ENCODE measurements at regions not wholly inside any gene's neighbourhood (a gene's known extent, or its start where the extent isn't known, plus 50 kb on each side); places are given as distances from the start of the nearest gene placed in this dataset.

- DNase-seq (ENCODE audit: low read depth) = no peak
- TF ChIP-seq, protein P1, sequence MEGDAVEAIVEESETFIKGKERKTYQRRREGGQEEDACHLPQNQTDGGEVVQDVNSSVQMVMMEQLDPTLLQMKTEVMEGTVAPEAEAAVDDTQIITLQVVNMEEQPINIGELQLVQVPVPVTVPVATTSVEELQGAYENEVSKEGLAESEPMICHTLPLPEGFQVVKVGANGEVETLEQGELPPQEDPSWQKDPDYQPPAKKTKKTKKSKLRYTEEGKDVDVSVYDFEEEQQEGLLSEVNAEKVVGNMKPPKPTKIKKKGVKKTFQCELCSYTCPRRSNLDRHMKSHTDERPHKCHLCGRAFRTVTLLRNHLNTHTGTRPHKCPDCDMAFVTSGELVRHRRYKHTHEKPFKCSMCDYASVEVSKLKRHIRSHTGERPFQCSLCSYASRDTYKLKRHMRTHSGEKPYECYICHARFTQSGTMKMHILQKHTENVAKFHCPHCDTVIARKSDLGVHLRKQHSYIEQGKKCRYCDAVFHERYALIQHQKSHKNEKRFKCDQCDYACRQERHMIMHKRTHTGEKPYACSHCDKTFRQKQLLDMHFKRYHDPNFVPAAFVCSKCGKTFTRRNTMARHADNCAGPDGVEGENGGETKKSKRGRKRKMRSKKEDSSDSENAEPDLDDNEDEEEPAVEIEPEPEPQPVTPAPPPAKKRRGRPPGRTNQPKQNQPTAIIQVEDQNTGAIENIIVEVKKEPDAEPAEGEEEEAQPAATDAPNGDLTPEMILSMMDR (conservative IDR thresholded peaks at IDR 0.05; ENCODE audit: low read depth, low read length) = no peak
- H3K4me3 ChIP-seq (ENCODE audit: low read length) = no peak overlapping the region
These were observed 62.1 kb upstream of the CADM1 start for GRCh38 chr11:115566180-115566764.

- DNase-seq (ENCODE audit: low read depth) = no peak
- no peak overlapping the region for H3K4me3 ChIP-seq (ENCODE audit: low read length)
- TF ChIP-seq, protein P1 (conservative IDR thresholded peaks at IDR 0.05; ENCODE audit: low read depth, low read length) = no peak
These were observed 60.6 kb upstream of the CADM1 start for GRCh38 chr11:115564851-115565250.

GRCh38 chr11:115561116-115561515 is 56.9 kb upstream of the CADM1 start:
- H3K4me3 ChIP-seq (ENCODE audit: low read length) = no peak overlapping the region
- DNase-seq (ENCODE audit: low read depth) = no peak
- TF ChIP-seq, protein P1 (conservative IDR thresholded peaks at IDR 0.05; ENCODE audit: low read depth, low read length) = no peak

DNA sequence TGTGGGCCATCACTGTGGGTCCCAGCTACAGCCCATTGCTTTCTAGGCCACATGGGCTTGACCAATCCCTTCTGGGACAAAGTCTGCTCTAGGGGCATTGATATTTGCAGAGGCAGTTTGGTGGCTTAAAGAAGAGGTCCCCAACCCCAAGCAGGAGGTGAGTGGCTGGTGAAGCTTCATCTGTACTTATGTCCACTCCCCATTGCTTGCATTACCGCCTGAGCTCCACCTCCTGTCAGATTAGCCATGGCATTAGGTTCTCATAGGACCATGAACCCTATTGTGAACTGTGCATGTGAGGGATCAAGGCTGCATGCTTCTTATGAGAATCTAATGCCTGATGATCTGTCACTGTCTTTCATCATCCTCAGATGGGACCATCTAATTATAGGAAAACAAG is 54.4 kb upstream of the CADM1 start:
- TF ChIP-seq, protein P1 (conservative IDR thresholded peaks at IDR 0.05; ENCODE audit: low read depth, low read length) = no peak
- DNase-seq (ENCODE audit: low read depth) = no peak
- H3K4me3 ChIP-seq (ENCODE audit: low read length) = no peak overlapping the region

- TF ChIP-seq, protein P1 (conservative IDR thresholded peaks at IDR 0.05; ENCODE audit: low read depth, low read length) = no peak
- no peak overlapping the region for H3K4me3 ChIP-seq (ENCODE audit: low read length)
- no peak for DNase-seq (ENCODE audit: low read depth)
These were observed 53.5 kb upstream of the CADM1 start for GRCh38 chr11:115557681-115558080.

DNA sequence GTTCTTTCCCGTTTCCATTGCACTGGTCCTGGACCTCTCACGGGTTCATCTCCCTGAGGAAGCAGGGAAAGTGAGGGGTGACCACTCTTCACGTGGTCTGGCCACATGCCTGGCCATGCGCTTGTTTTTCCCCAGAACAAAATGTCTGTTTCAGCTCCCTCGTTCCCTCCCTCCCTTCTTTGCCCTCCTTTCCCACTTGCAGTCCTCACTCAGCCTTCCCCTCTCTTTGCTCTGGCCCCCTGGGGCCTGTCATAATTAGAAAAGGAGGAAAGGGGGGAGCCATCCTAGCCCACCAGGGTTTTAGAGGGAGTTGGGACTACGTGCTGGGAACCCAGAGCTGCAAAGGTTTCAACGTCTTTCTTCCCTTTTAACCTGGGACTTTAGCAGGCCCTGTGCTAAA is 52.8 kb upstream of the CADM1 start:
- H3K4me3 ChIP-seq (ENCODE audit: low read length) = no peak overlapping the region
- TF ChIP-seq, protein P1 (conservative IDR thresholded peaks at IDR 0.05; ENCODE audit: low read depth, low read length) = no peak
- no peak for DNase-seq (ENCODE audit: low read depth)

DNA sequence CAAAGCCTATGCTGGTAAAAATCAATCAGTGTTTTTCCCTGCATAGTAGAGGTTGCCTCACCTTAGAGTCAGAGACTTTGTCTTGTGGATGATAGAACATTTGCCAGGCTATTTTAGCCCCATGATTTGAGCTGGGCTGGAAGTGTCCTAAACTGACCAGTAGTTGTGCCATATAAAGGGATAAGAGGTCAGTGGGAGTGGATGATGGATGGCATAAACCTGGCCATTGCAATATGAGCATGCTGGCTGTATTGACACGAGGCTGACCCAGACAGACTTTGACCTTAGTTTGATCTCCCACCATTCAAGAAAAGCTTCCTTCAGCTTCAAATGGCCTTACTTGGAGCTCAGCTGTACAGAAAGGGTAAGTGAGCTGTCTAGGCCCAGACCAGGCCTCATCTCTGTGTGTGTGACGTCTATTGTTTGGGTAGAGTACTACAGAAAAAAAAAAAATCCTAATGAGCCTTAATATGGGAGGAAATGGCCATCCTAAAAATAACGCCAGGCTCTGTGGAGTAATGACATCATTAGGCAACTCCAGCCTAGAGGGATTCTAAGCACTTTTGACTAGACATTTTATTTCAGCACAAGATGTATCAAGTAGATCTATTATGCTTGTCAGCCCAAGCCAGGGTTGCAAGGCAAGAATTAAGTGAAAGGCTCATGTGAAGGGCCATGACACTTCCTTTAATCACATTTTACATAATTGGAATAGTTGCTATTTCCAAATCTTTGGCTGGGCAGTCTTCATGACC is 51.3 kb upstream of the CADM1 start:
- H3K4me3 ChIP-seq (ENCODE audit: low read length) = no peak overlapping the region
- TF ChIP-seq, protein P1 (conservative IDR thresholded peaks at IDR 0.05; ENCODE audit: low read depth, low read length) = no peak
- DNase-seq (ENCODE audit: low read depth) = no peak

Measured in retinal pigment epithelial cell (primary cell).